ENCODE measurements at regions not wholly inside any gene's neighbourhood (a gene's known extent, or its start where the extent isn't known, plus 50 kb on each side); places are given as distances from the start of the nearest gene placed in this dataset.
"Not testable (repeated sequence)": the region's sequence is repeated elsewhere in the genome, so short reads cannot be mapped to it uniquely, and the experiment has no call there.

DNA sequence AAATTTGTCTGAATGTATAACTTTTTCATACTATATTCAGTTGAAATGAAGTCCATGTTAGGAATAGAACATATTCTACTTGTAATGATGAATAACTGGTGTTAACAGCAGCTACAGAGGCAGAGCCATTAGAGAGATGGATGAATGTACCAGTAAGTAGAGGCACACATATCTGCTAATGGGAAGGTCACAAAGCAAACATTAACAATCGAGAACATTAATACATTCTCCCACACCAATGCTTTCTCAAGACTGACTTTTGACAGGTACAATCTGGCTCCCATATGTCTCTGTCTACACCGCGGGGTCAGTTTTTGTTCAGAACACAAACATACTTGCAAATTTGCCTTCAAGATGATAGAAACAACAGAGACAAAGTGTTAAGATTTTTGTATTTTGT is 776.0 kb upstream of the MANEA start:
- intact Hi-C loops (cut with DNase I), result no loop called here
- TF ChIP-seq, protein P1, sequence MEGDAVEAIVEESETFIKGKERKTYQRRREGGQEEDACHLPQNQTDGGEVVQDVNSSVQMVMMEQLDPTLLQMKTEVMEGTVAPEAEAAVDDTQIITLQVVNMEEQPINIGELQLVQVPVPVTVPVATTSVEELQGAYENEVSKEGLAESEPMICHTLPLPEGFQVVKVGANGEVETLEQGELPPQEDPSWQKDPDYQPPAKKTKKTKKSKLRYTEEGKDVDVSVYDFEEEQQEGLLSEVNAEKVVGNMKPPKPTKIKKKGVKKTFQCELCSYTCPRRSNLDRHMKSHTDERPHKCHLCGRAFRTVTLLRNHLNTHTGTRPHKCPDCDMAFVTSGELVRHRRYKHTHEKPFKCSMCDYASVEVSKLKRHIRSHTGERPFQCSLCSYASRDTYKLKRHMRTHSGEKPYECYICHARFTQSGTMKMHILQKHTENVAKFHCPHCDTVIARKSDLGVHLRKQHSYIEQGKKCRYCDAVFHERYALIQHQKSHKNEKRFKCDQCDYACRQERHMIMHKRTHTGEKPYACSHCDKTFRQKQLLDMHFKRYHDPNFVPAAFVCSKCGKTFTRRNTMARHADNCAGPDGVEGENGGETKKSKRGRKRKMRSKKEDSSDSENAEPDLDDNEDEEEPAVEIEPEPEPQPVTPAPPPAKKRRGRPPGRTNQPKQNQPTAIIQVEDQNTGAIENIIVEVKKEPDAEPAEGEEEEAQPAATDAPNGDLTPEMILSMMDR (IDR thresholded peaks at IDR 0.05), result no peak
- TF ChIP-seq POLR2AphosphoS5 (IDR thresholded peaks at IDR 0.05; ENCODE audit: insufficient read depth in 1 of 2, low read depth in 1 of 2) (no peak), POLR2A (IDR thresholded peaks at IDR 0.05) (no peak)
- no peak for DNase-seq (ENCODE audit: extremely low spot score in 2 of 2)

GRCh38 chr6:94785514-94785913 is 791.8 kb upstream of the MANEA start:
- Histone ChIP-seq H3K4me3 (no peak overlapping the region), H3K4me1 (no peaks in the 10 kb centered on the region), H3K27ac (no peak overlapping the region), H3K9me3 (no peaks in the 10 kb centered on the region), H3K36me3 (no peaks in the 10 kb centered on the region), H3K27me3 (no peaks in the 10 kb centered on the region)
- DNase-seq (ENCODE audit: extremely low spot score in 2 of 2), result no peak
- TF ChIP-seq POLR2A (IDR thresholded peaks at IDR 0.05) (no peak), POLR2AphosphoS5 (IDR thresholded peaks at IDR 0.05; ENCODE audit: insufficient read depth in 1 of 2, low read depth in 1 of 2) (no peak)
- TF ChIP-seq, protein P1 (IDR thresholded peaks at IDR 0.05), result no peak
- intact Hi-C loops (cut with DNase I), result no loop called here

More for the DNA sequence above, 776.0 kb upstream of the MANEA start:
- no peaks in the 10 kb centered on the region for H3K36me3 ChIP-seq
- H3K27ac ChIP-seq, result no peak overlapping the region
- H3K9me3 ChIP-seq, result no peaks in the 10 kb centered on the region
- no peaks in the 10 kb centered on the region for H3K4me1 ChIP-seq
- no peak overlapping the region for H3K4me3 ChIP-seq
- no peaks in the 10 kb centered on the region for H3K27me3 ChIP-seq

- not testable (repeated sequence) for DNase-seq (ENCODE audit: extremely low spot score in 2 of 2)
Observed at GRCh38 chr6:94785081-94785480, 792.3 kb upstream of the MANEA start.

GRCh38 chr6:94769197-94769596 is 808.1 kb upstream of the MANEA start:
- no peaks in the 10 kb centered on the region for H3K4me1 ChIP-seq
- H3K27ac ChIP-seq, result no peak overlapping the region
- H3K36me3 ChIP-seq, result no peaks in the 10 kb centered on the region
- no peaks in the 10 kb centered on the region for H3K9me3 ChIP-seq
- no peak for DNase-seq (ENCODE audit: extremely low spot score in 2 of 2)
- no peaks in the 10 kb centered on the region for H3K27me3 ChIP-seq
- intact Hi-C loops (cut with DNase I), result no loop called here
- no peak overlapping the region for H3K4me3 ChIP-seq
- TF ChIP-seq POLR2A (IDR thresholded peaks at IDR 0.05) (no peak), POLR2AphosphoS5 (IDR thresholded peaks at IDR 0.05; ENCODE audit: insufficient read depth in 1 of 2, low read depth in 1 of 2) (no peak)
- TF ChIP-seq, protein P1 (IDR thresholded peaks at IDR 0.05), result no peak

More at GRCh38 chr6:94785081-94785480, 792.3 kb upstream of the MANEA start:
- H3K27ac ChIP-seq; intact Hi-C loops (cut with DNase I); H3K27me3 ChIP-seq; H3K9me3 ChIP-seq; H3K4me3 ChIP-seq; H3K36me3 ChIP-seq; H3K4me1 ChIP-seq: not testable (repeated sequence)

DNA sequence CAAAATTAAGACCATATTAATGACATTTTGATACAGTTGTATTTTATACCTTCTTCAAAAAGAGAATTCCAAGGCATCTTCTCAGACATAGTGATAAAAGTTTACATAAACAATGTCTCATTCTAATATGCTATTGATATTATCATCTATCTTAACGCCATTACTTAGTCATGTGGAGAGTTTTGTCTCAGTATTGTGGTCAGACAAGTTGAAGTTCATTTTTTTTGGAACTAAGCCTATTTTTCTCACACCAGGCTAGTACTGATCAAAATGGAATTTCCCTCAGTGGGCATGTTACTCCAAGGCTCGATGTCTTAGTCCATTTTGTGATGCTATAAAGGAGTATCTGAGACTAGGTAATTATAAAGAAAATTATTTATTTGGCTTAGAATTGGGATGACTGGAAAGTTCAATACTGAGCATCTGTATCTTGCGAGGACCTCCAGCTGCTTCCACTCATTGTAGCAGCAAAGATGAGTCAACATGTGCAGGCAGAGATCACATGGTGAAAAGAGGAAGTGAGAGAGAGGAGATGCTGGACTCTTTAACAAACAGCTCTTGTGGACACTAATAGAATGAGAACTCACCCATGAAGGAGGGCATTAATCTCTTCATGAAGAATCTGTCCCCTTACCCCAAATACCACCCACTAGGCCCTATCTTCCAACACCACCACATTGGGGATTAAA is 825.5 kb upstream of the MANEA start:
- intact Hi-C loops (cut with DNase I), result no loop called here
- Histone ChIP-seq H3K36me3 (no peaks in the 10 kb centered on the region), H3K4me1 (no peaks in the 10 kb centered on the region), H3K9me3 (no peaks in the 10 kb centered on the region), H3K27me3 (no peaks in the 10 kb centered on the region), H3K4me3 (no peak overlapping the region), H3K27ac (no peak overlapping the region)
- TF ChIP-seq POLR2AphosphoS5 (IDR thresholded peaks at IDR 0.05; ENCODE audit: insufficient read depth in 1 of 2, low read depth in 1 of 2) (no peak), POLR2A (IDR thresholded peaks at IDR 0.05) (no peak)
- TF ChIP-seq, protein P1 (IDR thresholded peaks at IDR 0.05), result no peak
- DNase-seq (ENCODE audit: extremely low spot score in 2 of 2), result no peak
